ENCODE measurements at regions not wholly inside any gene's neighbourhood (a gene's known extent, or its start where the extent isn't known, plus 50 kb on each side); places are given as distances from the start of the nearest gene placed in this dataset.

GRCh38 chr1:217315346-217315745, 315.5 kb downstream of the GPATCH2 start:
- DNase-seq, result no peak
- Histone ChIP-seq H3K4me1 (no peaks in the 10 kb centered on the region), H3K27ac (no peak overlapping the region), H3K27me3 (no peaks in the 10 kb centered on the region), H3K36me3 (no peaks in the 10 kb centered on the region), H3K4me3 (no peak overlapping the region), H3K9me3 (no peaks in the 10 kb centered on the region)
- TF ChIP-seq POLR2AphosphoS5 (IDR thresholded peaks at IDR 0.05), result no peak
- TF ChIP-seq POLR2A (IDR thresholded peaks at IDR 0.05), result no peak
- TF ChIP-seq CTCF (IDR thresholded peaks at IDR 0.05), result no peak
- no peak for TF ChIP-seq EP300 (IDR thresholded peaks at IDR 0.05)
- 29 to 68% methylated on average over 1 of the region's 1 CpG for WGBS, 2 donors
- intact Hi-C loops (cut with DNase I), result no loop called here

GRCh38 chr1:217313096-217313495, 317.8 kb downstream of the GPATCH2 start:
- no peaks in the 10 kb centered on the region for H3K9me3 ChIP-seq
- no peak for DNase-seq
- no peak overlapping the region for H3K4me3 ChIP-seq
- no peaks in the 10 kb centered on the region for H3K4me1 ChIP-seq
- no peak overlapping the region for H3K27ac ChIP-seq
- TF ChIP-seq POLR2A (IDR thresholded peaks at IDR 0.05), result no peak
- no peak for TF ChIP-seq EP300 (IDR thresholded peaks at IDR 0.05)
- no peak for TF ChIP-seq CTCF (IDR thresholded peaks at IDR 0.05)
- no peak for TF ChIP-seq POLR2AphosphoS5 (IDR thresholded peaks at IDR 0.05)
- no peaks in the 10 kb centered on the region for H3K27me3 ChIP-seq
- WGBS, 2 donors, result 91 to 93% methylated on average over 5 of the region's 5 CpGs
- intact Hi-C loops (cut with DNase I), result no loop called here
- H3K36me3 ChIP-seq, result no peaks in the 10 kb centered on the region

GRCh38 chr1:217311766-217312165, 319.1 kb downstream of the GPATCH2 start:
- H3K36me3 ChIP-seq, result no peaks in the 10 kb centered on the region
- no peaks in the 10 kb centered on the region for H3K4me1 ChIP-seq
- no peak for TF ChIP-seq CTCF (IDR thresholded peaks at IDR 0.05)
- no peak for TF ChIP-seq POLR2A (IDR thresholded peaks at IDR 0.05)
- no peak for TF ChIP-seq POLR2AphosphoS5 (IDR thresholded peaks at IDR 0.05)
- TF ChIP-seq EP300 (IDR thresholded peaks at IDR 0.05), result no peak
- no peak overlapping the region for H3K27ac ChIP-seq
- H3K9me3 ChIP-seq, result no peaks in the 10 kb centered on the region
- no peaks in the 10 kb centered on the region for H3K27me3 ChIP-seq
- intact Hi-C loops (cut with DNase I), result no loop called here
- DNase-seq, result no peak
- no peak overlapping the region for H3K4me3 ChIP-seq
- WGBS, 2 donors, result 70 to 74% methylated on average over 1 of the region's 1 CpG

GRCh38 chr1:217311269-217311668, 319.6 kb downstream of the GPATCH2 start:
- Histone ChIP-seq H3K4me3 (no peak overlapping the region), H3K27ac (no peak overlapping the region), H3K9me3 (no peaks in the 10 kb centered on the region), H3K36me3 (no peaks in the 10 kb centered on the region), H3K27me3 (no peaks in the 10 kb centered on the region), H3K4me1 (no peaks in the 10 kb centered on the region)
- TF ChIP-seq POLR2A (IDR thresholded peaks at IDR 0.05) (no peak), POLR2AphosphoS5 (IDR thresholded peaks at IDR 0.05) (no peak), EP300 (IDR thresholded peaks at IDR 0.05) (no peak), CTCF (IDR thresholded peaks at IDR 0.05) (no peak)
- DNase-seq, result no peak
- intact Hi-C loops (cut with DNase I), result no loop called here
- WGBS, 2 donors, result 94% methylated on average over 2 of the region's 2 CpGs

GRCh38 chr1:217281332-217281731, 349.6 kb downstream of the GPATCH2 start:
- intact Hi-C loops (cut with DNase I), result no loop called here
- no peak for TF ChIP-seq EP300 (IDR thresholded peaks at IDR 0.05)
- TF ChIP-seq CTCF (IDR thresholded peaks at IDR 0.05), result no peak
- TF ChIP-seq POLR2AphosphoS5 (IDR thresholded peaks at IDR 0.05), result no peak
- TF ChIP-seq POLR2A (IDR thresholded peaks at IDR 0.05), result no peak
- H3K4me1 ChIP-seq, result no peaks in the 10 kb centered on the region
- no peak overlapping the region for H3K27ac ChIP-seq
- DNase-seq, result no peak
- no peaks in the 10 kb centered on the region for H3K27me3 ChIP-seq
- no peaks in the 10 kb centered on the region for H3K36me3 ChIP-seq
- no peaks in the 10 kb centered on the region for H3K9me3 ChIP-seq
- H3K4me3 ChIP-seq, result no peak overlapping the region
- WGBS, 2 donors, result 62 to 81% methylated on average over 1 of the region's 1 CpG
